ENCODE measurements at regions not wholly inside any gene's neighbourhood (a gene's known extent, or its start where the extent isn't known, plus 50 kb on each side); places are given as distances from the start of the nearest gene placed in this dataset.

DNA sequence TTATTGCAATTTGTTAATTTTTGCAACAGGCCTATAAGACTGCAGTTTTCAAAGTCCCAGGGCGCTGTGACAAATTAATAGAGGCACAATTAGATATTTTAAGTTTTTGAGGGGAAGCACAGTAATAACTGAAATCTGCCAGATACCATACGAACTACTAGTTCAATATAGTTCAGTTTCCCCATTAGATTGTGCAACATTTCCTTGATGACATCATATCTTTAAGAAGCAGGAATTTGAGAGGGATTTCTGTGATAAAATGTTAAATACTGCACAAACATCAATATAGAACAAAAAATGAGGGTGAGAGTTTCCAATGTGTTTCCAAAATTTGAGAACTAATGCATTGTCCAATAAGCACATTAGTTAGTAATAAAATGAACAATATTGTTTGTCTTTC lies 56.7 kb upstream of the GRIN3A start:
- no peak overlapping the region for H3K4me3 ChIP-seq (ENCODE audit: low read depth in 2 of 2, low read length in 1 of 2)
- no peaks in the 10 kb centered on the region for H3K79me2 ChIP-seq (ENCODE audit: insufficient read depth)
- ChIA-PET CTCF (interaction anchor here (0.6 kb wide), 1 partner anchor 503 kb away, joined by 3 read pairs; no protein-coding TSS in a partner anchor), POLR2A (no interaction called here)
- H3K4me2 ChIP-seq: no peak overlapping the region
- no peak overlapping the region for H3K9ac ChIP-seq
- H3K9me2 ChIP-seq: no peaks in the 10 kb centered on the region
- H3K27ac ChIP-seq (ENCODE audit: low read depth in 2 of 2, low read length in 1 of 2): no peak overlapping the region
- DNase-seq: no peak
- H2AFZ ChIP-seq (ENCODE audit: low read depth): no peak overlapping the region
- TF ChIP-seq NRF1 (IDR thresholded peaks at IDR 0.05; ENCODE audit: low read depth, low read length) (no peak), RCOR1 (IDR thresholded peaks at IDR 0.05; ENCODE audit: low read length) (no peak), TAF1 (IDR thresholded peaks at IDR 0.05; ENCODE audit: borderline replicate concordance, low read depth, low read length) (no peak), SIN3A (IDR thresholded peaks at IDR 0.05; ENCODE audit: borderline replicate concordance, low read depth, low read length) (no peak), EP300 (IDR thresholded peaks at IDR 0.05; ENCODE audit: borderline replicate concordance in 1 of 2, low read depth in 1 of 2, low read length in 1 of 2) (no peak), FOXJ3 (CRISPR knock-in tag; IDR thresholded peaks at IDR 0.05) (no peak), EZH2phosphoT487 (IDR thresholded peaks at IDR 0.05; ENCODE audit: borderline replicate concordance, low read depth) (no peak)
- TF ChIP-seq, protein P1, sequence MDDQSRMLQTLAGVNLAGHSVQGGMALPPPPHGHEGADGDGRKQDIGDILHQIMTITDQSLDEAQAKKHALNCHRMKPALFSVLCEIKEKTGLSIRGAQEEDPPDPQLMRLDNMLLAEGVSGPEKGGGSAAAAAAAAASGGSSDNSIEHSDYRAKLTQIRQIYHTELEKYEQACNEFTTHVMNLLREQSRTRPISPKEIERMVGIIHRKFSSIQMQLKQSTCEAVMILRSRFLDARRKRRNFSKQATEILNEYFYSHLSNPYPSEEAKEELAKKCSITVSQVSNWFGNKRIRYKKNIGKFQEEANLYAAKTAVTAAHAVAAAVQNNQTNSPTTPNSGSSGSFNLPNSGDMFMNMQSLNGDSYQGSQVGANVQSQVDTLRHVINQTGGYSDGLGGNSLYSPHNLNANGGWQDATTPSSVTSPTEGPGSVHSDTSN (IDR thresholded peaks at IDR 0.05): no peak
- TF ChIP-seq, protein P2, sequence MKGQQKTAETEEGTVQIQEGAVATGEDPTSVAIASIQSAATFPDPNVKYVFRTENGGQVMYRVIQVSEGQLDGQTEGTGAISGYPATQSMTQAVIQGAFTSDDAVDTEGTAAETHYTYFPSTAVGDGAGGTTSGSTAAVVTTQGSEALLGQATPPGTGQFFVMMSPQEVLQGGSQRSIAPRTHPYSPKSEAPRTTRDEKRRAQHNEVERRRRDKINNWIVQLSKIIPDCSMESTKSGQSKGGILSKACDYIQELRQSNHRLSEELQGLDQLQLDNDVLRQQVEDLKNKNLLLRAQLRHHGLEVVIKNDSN (IDR thresholded peaks at IDR 0.05; ENCODE audit: borderline replicate concordance, low read depth): no peak
- TF ChIP-seq, protein P3, sequence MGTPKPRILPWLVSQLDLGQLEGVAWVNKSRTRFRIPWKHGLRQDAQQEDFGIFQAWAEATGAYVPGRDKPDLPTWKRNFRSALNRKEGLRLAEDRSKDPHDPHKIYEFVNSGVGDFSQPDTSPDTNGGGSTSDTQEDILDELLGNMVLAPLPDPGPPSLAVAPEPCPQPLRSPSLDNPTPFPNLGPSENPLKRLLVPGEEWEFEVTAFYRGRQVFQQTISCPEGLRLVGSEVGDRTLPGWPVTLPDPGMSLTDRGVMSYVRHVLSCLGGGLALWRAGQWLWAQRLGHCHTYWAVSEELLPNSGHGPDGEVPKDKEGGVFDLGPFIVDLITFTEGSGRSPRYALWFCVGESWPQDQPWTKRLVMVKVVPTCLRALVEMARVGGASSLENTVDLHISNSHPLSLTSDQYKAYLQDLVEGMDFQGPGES (IDR thresholded peaks at IDR 0.05; ENCODE audit: low read depth, low read length): no peak
- TF ChIP-seq, protein P4, sequence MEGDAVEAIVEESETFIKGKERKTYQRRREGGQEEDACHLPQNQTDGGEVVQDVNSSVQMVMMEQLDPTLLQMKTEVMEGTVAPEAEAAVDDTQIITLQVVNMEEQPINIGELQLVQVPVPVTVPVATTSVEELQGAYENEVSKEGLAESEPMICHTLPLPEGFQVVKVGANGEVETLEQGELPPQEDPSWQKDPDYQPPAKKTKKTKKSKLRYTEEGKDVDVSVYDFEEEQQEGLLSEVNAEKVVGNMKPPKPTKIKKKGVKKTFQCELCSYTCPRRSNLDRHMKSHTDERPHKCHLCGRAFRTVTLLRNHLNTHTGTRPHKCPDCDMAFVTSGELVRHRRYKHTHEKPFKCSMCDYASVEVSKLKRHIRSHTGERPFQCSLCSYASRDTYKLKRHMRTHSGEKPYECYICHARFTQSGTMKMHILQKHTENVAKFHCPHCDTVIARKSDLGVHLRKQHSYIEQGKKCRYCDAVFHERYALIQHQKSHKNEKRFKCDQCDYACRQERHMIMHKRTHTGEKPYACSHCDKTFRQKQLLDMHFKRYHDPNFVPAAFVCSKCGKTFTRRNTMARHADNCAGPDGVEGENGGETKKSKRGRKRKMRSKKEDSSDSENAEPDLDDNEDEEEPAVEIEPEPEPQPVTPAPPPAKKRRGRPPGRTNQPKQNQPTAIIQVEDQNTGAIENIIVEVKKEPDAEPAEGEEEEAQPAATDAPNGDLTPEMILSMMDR (IDR thresholded peaks at IDR 0.05): no peak
- 4% methylated on average over 2 of the region's 2 CpGs for WGBS (ENCODE audit: low lambda C conversion rate)
- no peaks in the 10 kb centered on the region for H4K20me1 ChIP-seq (ENCODE audit: insufficient read depth)
- no peaks in the 10 kb centered on the region for H3K9me3 ChIP-seq
- no peaks in the 10 kb centered on the region for H3K27me3 ChIP-seq (ENCODE audit: insufficient read depth)
- H3K36me3 ChIP-seq (replicated peaks in 1 of 2; ENCODE audit: control insufficient read depth in 1 of 2, insufficient read depth in 2 of 2, low read length in 1 of 2): no peaks in the 10 kb centered on the region
- no peaks in the 10 kb centered on the region for H3K4me1 ChIP-seq (ENCODE audit: control insufficient read depth in 1 of 2, insufficient read depth in 2 of 2, low read depth in 1 of 2, low read length in 1 of 2)
- H3F3A ChIP-seq (replicated peaks; ENCODE audit: insufficient read depth): no peaks in the 10 kb centered on the region

DNA sequence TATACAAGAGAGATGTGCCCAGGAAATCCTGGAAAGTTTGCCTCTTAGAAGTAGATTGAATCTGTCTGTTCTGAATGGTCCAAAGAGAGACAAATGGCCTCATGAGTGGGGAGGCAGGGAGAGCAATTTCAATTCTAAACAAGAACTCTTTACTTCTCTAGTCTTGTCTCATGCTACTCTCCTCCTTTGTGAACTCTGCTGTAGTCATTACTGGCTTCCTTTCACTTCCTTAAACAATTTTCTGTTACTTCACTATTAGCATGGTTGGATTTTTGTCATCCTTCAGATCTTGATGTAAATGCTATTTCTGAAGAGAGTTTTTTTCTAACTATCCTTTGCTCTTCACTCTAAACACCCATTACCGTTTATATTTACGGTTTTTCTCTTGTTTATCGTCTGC lies 54.0 kb upstream of the GRIN3A start:
- TF ChIP-seq, protein P2 (IDR thresholded peaks at IDR 0.05; ENCODE audit: borderline replicate concordance, low read depth): no peak
- no peak for TF ChIP-seq FOSL2 (IDR thresholded peaks at IDR 0.05; ENCODE audit: borderline replicate concordance, low read depth)
- Histone ChIP-seq H3K4me2 (no peak overlapping the region), H3F3A (replicated peaks; ENCODE audit: insufficient read depth) (no peaks in the 10 kb centered on the region), H3K9me3 (no peaks in the 10 kb centered on the region), H3K4me1 (ENCODE audit: control insufficient read depth in 1 of 2, insufficient read depth in 2 of 2, low read depth in 1 of 2, low read length in 1 of 2) (no peaks in the 10 kb centered on the region), H3K79me2 (ENCODE audit: insufficient read depth) (no peaks in the 10 kb centered on the region), H2AFZ (ENCODE audit: low read depth) (no peak overlapping the region), H3K9me2 (no peaks in the 10 kb centered on the region), H3K27me3 (ENCODE audit: insufficient read depth) (no peaks in the 10 kb centered on the region), H3K27ac (ENCODE audit: low read depth in 2 of 2, low read length in 1 of 2) (no peak overlapping the region), H3K36me3 (replicated peaks in 1 of 2; ENCODE audit: control insufficient read depth in 1 of 2, insufficient read depth in 2 of 2, low read length in 1 of 2) (no peaks in the 10 kb centered on the region), H4K20me1 (ENCODE audit: insufficient read depth) (no peaks in the 10 kb centered on the region), H3K4me3 (ENCODE audit: low read depth in 2 of 2, low read length in 1 of 2) (no peak overlapping the region), H3K9ac (no peak overlapping the region)
- ChIA-PET CTCF (interaction anchor here (1.1 to 1.4 kb wide), 5 partner anchors 8 to 844 kb away, joined by 3 to 6 read pairs (median 3); no protein-coding TSS in a partner anchor), POLR2A (no interaction called here)
- under 1% methylated on average over 3 of the region's 3 CpGs for WGBS (ENCODE audit: low lambda C conversion rate)
- DNase-seq: no peak
